Cardiac muscle cell (in vitro differentiated cells and primary cell): ENCODE measurements at regions not wholly inside any gene's neighbourhood (a gene's known extent, or its start where the extent isn't known, plus 50 kb on each side); places are given as distances from the start of the nearest gene placed in this dataset.

ENCODE experiments used
- DNase-seq, 2 donors: peaks; one replicate each; pipeline versions ENCODE4 v3.0.0 to v3.0.0-alpha.2; 2010 to 2017; ENCODE audit warnings: low read depth in 1 of 2, low spot score in 1 of 2
- H3K27ac ChIP-seq: fragments of 200-600 bp; sonication (generic); 2 replicates; pipeline ENCODE4 v1.5.1; 2016
- H3K27me3 ChIP-seq: fragments of 200-600 bp; sonication (generic); 2 replicates; pipeline ENCODE4 v1.6.0; 2016; ENCODE audit warnings: control low read depth
- H3K36me3 ChIP-seq: fragments of 200-600 bp; sonication (generic); 2 replicates; pipeline ENCODE4 v1.5.1; 2016; ENCODE audit warnings: control low read depth
- H3K4me1 ChIP-seq: fragments of 200-600 bp; sonication (generic); 2 replicates; pipeline ENCODE4 v1.8.1; 2017; ENCODE audit warnings: low read depth, mild to moderate bottlenecking, mixed run types
- H3K4me3 ChIP-seq: fragments of 200-600 bp; sonication (generic); 2 replicates; pipeline ENCODE4 v1.5.1; 2016; ENCODE audit warnings: mild to moderate bottlenecking
- H3K9me3 ChIP-seq: fragments of 200-600 bp; sonication (generic); 2 replicates; pipeline ENCODE4 v1.5.1; 2017; ENCODE audit warnings: low read depth, mild to moderate bottlenecking, control low read depth
- CTCF ChIP-seq: IDR thresholded peaks from 2 replicates; pipeline ENCODE4 v1.5.1; 2012; ENCODE audit warnings: low read depth, mild to moderate bottlenecking, low read length

- Histone ChIP-seq H3K27me3 (no peaks in the 10 kb centered on the region), H3K27ac (no peak overlapping the region), H3K4me1 (no peaks in the 10 kb centered on the region), H3K4me3 (no peak overlapping the region), H3K9me3 (no peaks in the 10 kb centered on the region), H3K36me3 (no peaks in the 10 kb centered on the region)
- TF ChIP-seq CTCF, result no peak
- no peak for DNase-seq
Observed at GRCh38 chr7:131261476-131261994, 66.1 kb upstream of the MKLN1 start.

GRCh38 chr7:131265227-131265626, 62.4 kb upstream of the MKLN1 start:
- Histone ChIP-seq H3K27me3 (no peaks in the 10 kb centered on the region), H3K4me3 (no peak overlapping the region), H3K27ac (no peak overlapping the region), H3K9me3 (no peaks in the 10 kb centered on the region), H3K4me1 (no peaks in the 10 kb centered on the region), H3K36me3 (no peaks in the 10 kb centered on the region)
- DNase-seq, result no peak
- no peak for TF ChIP-seq CTCF

- Histone ChIP-seq H3K27me3 (no peaks in the 10 kb centered on the region), H3K36me3 (no peaks in the 10 kb centered on the region), H3K4me3 (no peak overlapping the region), H3K4me1 (no peaks in the 10 kb centered on the region), H3K27ac (no peak overlapping the region), H3K9me3 (no peaks in the 10 kb centered on the region)
- TF ChIP-seq CTCF, result no peak
- DNase-seq, result no peak
Observed at GRCh38 chr7:131267631-131268030, 60.0 kb upstream of the MKLN1 start.

- Histone ChIP-seq H3K27ac (no peak overlapping the region), H3K4me1 (no peaks in the 10 kb centered on the region), H3K27me3 (no peaks in the 10 kb centered on the region), H3K36me3 (no peaks in the 10 kb centered on the region), H3K4me3 (no peak overlapping the region), H3K9me3 (no peaks in the 10 kb centered on the region)
- TF ChIP-seq CTCF, result no peak
- DNase-seq, result no peak
Observed at GRCh38 chr7:131268906-131269305, 58.8 kb upstream of the MKLN1 start.

GRCh38 chr7:131272086-131272485, 55.6 kb upstream of the MKLN1 start:
- H3K9me3 ChIP-seq, result no peaks in the 10 kb centered on the region
- H3K27ac ChIP-seq, result no peak overlapping the region
- no peaks in the 10 kb centered on the region for H3K4me1 ChIP-seq
- H3K4me3 ChIP-seq, result no peak overlapping the region
- no peak for DNase-seq
- TF ChIP-seq CTCF, result no peak
- no peaks in the 10 kb centered on the region for H3K36me3 ChIP-seq
- no peaks in the 10 kb centered on the region for H3K27me3 ChIP-seq

- H3K4me1 ChIP-seq, result no peaks in the 10 kb centered on the region
- H3K27ac ChIP-seq, result no peak overlapping the region
- H3K4me3 ChIP-seq, result no peak overlapping the region
- DNase-seq, result no peak
- H3K36me3 ChIP-seq, result no peaks in the 10 kb centered on the region
- no peaks in the 10 kb centered on the region for H3K9me3 ChIP-seq
- TF ChIP-seq CTCF, result no peak
- H3K27me3 ChIP-seq, result no peaks in the 10 kb centered on the region
Observed at GRCh38 chr7:131274986-131275385, 52.7 kb upstream of the MKLN1 start.
